Neural cell (in vitro differentiated cells): ENCODE measurements at regions not wholly inside any gene's neighbourhood (a gene's known extent, or its start where the extent isn't known, plus 50 kb on each side); places are given as distances from the start of the nearest gene placed in this dataset.

Experiments
- CTCF ChIP-seq: fragments of 450-650 bp; IDR thresholded peaks from 2 replicates; pipeline ENCODE4 v1.5.1; 2014; ENCODE audit warnings: antibody characterized with exemption, mild to moderate bottlenecking, moderate library complexity; ENCODE audit not compliant: poor library complexity, severe bottlenecking
- POLR2AphosphoS5 ChIP-seq: IDR thresholded peaks from 2 replicates; pipeline ENCODE4 v1.6.1; 2012
- TAF1 ChIP-seq: IDR thresholded peaks from 2 replicates; pipeline ENCODE4 v1.6.1; 2012; ENCODE audit warnings: low read depth

- no peak for TF ChIP-seq CTCF
- TF ChIP-seq POLR2AphosphoS5 = no peak
- TF ChIP-seq TAF1 = no peak
These were observed 415.2 kb downstream of the DNAH5 start for GRCh38 chr5:13529300-13529699.
